SJSA1 (cell line): ENCODE measurements at regions not wholly inside any gene's neighbourhood (a gene's known extent, or its start where the extent isn't known, plus 50 kb on each side); places are given as distances from the start of the nearest gene placed in this dataset.

Source experiments
- DNase-seq, 2 experiments: peaks; one replicate each; pipeline ENCODE4 v3.0.0-alpha.2; 2015 to 2020; ENCODE audit warnings: low spot score in 2 of 2, low read depth in 1 of 2
- H3K27ac ChIP-seq: fragments of 250-450 bp; sonication (Bioruptor Pico); 2 replicates; pipeline ENCODE4 v1.5.1; 2020; ENCODE audit warnings: mild to moderate bottlenecking, moderate library complexity
- H3K27me3 ChIP-seq: fragments of 250-450 bp; sonication (Bioruptor Pico); replicated peaks from 2 replicates; pipeline ENCODE4 v1.5.1; 2020; ENCODE audit warnings: mild to moderate bottlenecking, moderate library complexity
- H3K36me3 ChIP-seq: fragments of 250-450 bp; sonication (Bioruptor Pico); 2 replicates; pipeline ENCODE4 v1.5.1; 2020; ENCODE audit warnings: mild to moderate bottlenecking
- H3K4me1 ChIP-seq: fragments of 250-450 bp; sonication (Bioruptor Pico); replicated peaks from 2 replicates; pipeline ENCODE4 v1.6.1; 2021; ENCODE audit warnings: mild to moderate bottlenecking
- H3K4me3 ChIP-seq: fragments of 250-450 bp; sonication (Bioruptor Pico); 2 replicates; pipeline ENCODE4 v1.5.1; 2020; ENCODE audit warnings: mild to moderate bottlenecking
- H3K9me3 ChIP-seq: fragments of 250-450 bp; sonication (Bioruptor Pico); replicated peaks from 2 replicates; pipeline ENCODE4 v1.5.1; 2020; ENCODE audit warnings: mild to moderate bottlenecking

GRCh38 chr13:53200498-53201453 is 172.2 kb downstream of the OLFM4 start:
- Histone ChIP-seq H3K4me1 (no peaks in the 10 kb centered on the region), H3K27ac (no peak overlapping the region), H3K9me3 (no peaks in the 10 kb centered on the region; the same call in 1 of the 2 replicates), H3K4me3 (no peak overlapping the region), H3K36me3 (no peaks in the 10 kb centered on the region), H3K27me3 (no peaks in the 10 kb centered on the region)
- peak in 1 of 2 experiments; percentile 34 for DNase-seq

GRCh38 chr13:53201454-53202225 is 173.0 kb downstream of the OLFM4 start:
- Histone ChIP-seq H3K4me1 (no peaks in the 10 kb centered on the region), H3K27ac (no peak overlapping the region), H3K36me3 (no peaks in the 10 kb centered on the region), H3K27me3 (no peaks in the 10 kb centered on the region), H3K4me3 (no peak overlapping the region), H3K9me3 (no peaks in the 10 kb centered on the region; the same call in 1 of the 2 replicates)
- peak; percentile 1 to 32 for DNase-seq

GRCh38 chr13:53204598-53204997 is 176.0 kb downstream of the OLFM4 start:
- DNase-seq: no peak
- Histone ChIP-seq H3K27me3 (no peaks in the 10 kb centered on the region), H3K4me1 (no peaks in the 10 kb centered on the region), H3K9me3 (no peaks in the 10 kb centered on the region; the same call in 1 of the 2 replicates), H3K36me3 (no peaks in the 10 kb centered on the region), H3K27ac (no peak overlapping the region), H3K4me3 (no peak overlapping the region)

DNA sequence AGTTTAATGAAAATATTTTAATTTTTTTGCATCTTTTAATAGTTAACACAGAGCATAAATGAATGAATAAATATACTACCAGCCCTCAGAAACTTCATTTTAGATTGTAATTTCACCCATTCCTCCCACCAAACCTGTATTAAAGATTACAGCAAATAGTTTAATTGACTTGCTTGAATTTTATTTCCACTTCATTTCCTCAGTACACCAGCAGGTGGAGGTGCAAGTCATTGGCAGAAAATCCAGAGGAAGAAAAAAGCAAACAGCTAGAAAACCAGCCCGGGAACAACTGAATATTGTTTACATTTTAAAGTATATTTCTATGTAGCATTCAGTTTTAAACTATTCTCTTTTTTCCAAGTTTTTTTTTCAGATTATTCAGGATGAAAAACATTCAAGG is 177.8 kb downstream of the OLFM4 start:
- Histone ChIP-seq H3K4me3 (no peak overlapping the region), H3K9me3 (no peaks in the 10 kb centered on the region), H3K4me1 (no peaks in the 10 kb centered on the region), H3K27ac (no peak overlapping the region), H3K36me3 (no peaks in the 10 kb centered on the region), H3K27me3 (no peaks in the 10 kb centered on the region)
- DNase-seq: no peak

- H3K4me3 ChIP-seq: no peak overlapping the region
- no peaks in the 10 kb centered on the region for H3K4me1 ChIP-seq
- no peaks in the 10 kb centered on the region for H3K27me3 ChIP-seq
- H3K9me3 ChIP-seq: no peaks in the 10 kb centered on the region
- DNase-seq: no peak
- H3K36me3 ChIP-seq: no peaks in the 10 kb centered on the region
- no peak overlapping the region for H3K27ac ChIP-seq
Measured at GRCh38 chr13:53207556-53207955, 178.9 kb downstream of the OLFM4 start.

- Histone ChIP-seq H3K9me3 (no peaks in the 10 kb centered on the region), H3K27ac (no peak overlapping the region), H3K4me1 (no peaks in the 10 kb centered on the region)
Measured at GRCh38 chr13:53214433-53214832, 185.8 kb downstream of the OLFM4 start.

DNA sequence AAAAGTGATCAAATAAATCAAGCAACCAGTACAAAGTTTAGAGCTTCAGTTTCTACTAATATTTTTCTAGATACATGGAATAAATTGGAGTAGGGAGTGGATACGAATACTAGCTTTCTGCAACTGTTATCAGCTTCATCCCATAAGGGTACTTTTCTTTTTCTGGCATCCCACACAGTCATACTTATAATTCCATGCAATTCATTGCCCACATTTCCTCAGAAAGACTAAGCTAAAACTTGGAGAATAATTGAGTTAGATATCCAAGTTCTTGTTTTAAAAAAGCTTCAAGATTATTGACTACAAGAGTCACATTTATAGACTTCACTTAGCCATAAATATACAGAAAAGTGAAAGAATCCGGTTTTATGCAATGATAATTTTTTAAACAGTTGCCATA is 186.9 kb downstream of the OLFM4 start:
- H3K9me3 ChIP-seq: no peaks in the 10 kb centered on the region
- no peaks in the 10 kb centered on the region for H3K36me3 ChIP-seq
- H3K4me1 ChIP-seq: no peaks in the 10 kb centered on the region
- no peak for DNase-seq
- no peak overlapping the region for H3K27ac ChIP-seq
- H3K27me3 ChIP-seq: no peaks in the 10 kb centered on the region
- H3K4me3 ChIP-seq: no peak overlapping the region

More at GRCh38 chr13:53214433-53214832, 185.8 kb downstream of the OLFM4 start:
- H3K4me3 ChIP-seq: no peak overlapping the region
- H3K36me3 ChIP-seq: no peaks in the 10 kb centered on the region
- no peaks in the 10 kb centered on the region for H3K27me3 ChIP-seq
- DNase-seq: no peak

- Histone ChIP-seq H3K36me3 (no peaks in the 10 kb centered on the region), H3K9me3 (no peaks in the 10 kb centered on the region), H3K4me1 (no peaks in the 10 kb centered on the region), H3K27me3 (no peaks in the 10 kb centered on the region), H3K4me3 (no peak overlapping the region), H3K27ac (no peak overlapping the region)
- DNase-seq: no peak
Measured at GRCh38 chr13:53216773-53217172, 188.2 kb downstream of the OLFM4 start.

GRCh38 chr13:53217194-53217593 is 188.6 kb downstream of the OLFM4 start:
- Histone ChIP-seq H3K27me3 (no peaks in the 10 kb centered on the region), H3K36me3 (no peaks in the 10 kb centered on the region), H3K9me3 (no peaks in the 10 kb centered on the region), H3K4me1 (no peaks in the 10 kb centered on the region), H3K27ac (no peak overlapping the region), H3K4me3 (no peak overlapping the region)
- no peak for DNase-seq

GRCh38 chr13:53220038-53220437 is 191.4 kb downstream of the OLFM4 start:
- no peak for DNase-seq
- no peak overlapping the region for H3K27ac ChIP-seq

DNA sequence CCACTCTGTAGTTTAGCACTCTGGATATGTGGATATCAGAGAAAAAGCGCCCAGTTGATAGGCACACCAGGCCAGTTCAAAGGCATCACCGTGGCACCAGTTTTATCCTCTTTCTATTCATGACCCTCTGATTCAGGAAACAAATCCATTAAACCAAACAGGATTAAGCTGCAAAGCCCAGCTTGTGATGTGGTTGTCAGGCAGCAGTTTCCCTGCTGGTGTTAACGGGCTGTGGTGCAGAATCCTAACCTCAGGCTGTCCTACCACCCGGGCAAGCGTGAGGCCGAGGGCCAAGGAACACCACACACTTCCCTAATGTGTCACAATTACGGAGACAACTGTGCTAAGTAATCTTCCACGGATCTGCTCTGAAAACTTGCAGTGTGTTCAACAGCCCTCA is 209.1 kb downstream of the OLFM4 start:
- no peaks in the 10 kb centered on the region for H3K9me3 ChIP-seq
- H3K4me3 ChIP-seq: no peak overlapping the region
- H3K4me1 ChIP-seq: no peaks in the 10 kb centered on the region
- H3K36me3 ChIP-seq: no peaks in the 10 kb centered on the region
- H3K27ac ChIP-seq: no peak overlapping the region
- DNase-seq: no peak
- H3K27me3 ChIP-seq: no peaks in the 10 kb centered on the region

More at GRCh38 chr13:53220038-53220437, 191.4 kb downstream of the OLFM4 start:
- Histone ChIP-seq H3K9me3 (no peaks in the 10 kb centered on the region), H3K4me3 (no peak overlapping the region), H3K27me3 (no peaks in the 10 kb centered on the region), H3K36me3 (no peaks in the 10 kb centered on the region), H3K4me1 (no peaks in the 10 kb centered on the region)

- no peak overlapping the region for H3K27ac ChIP-seq
- H3K4me1 ChIP-seq: no peaks in the 10 kb centered on the region
- H3K36me3 ChIP-seq: no peaks in the 10 kb centered on the region
- H3K4me3 ChIP-seq: no peak overlapping the region
- DNase-seq: no peak
- H3K9me3 ChIP-seq: no peaks in the 10 kb centered on the region
- H3K27me3 ChIP-seq: no peaks in the 10 kb centered on the region
Measured at GRCh38 chr13:53238261-53238660, 209.6 kb downstream of the OLFM4 start.

GRCh38 chr13:53240401-53241025 is 211.9 kb downstream of the OLFM4 start:
- Histone ChIP-seq H3K36me3 (no peaks in the 10 kb centered on the region), H3K9me3 (no peaks in the 10 kb centered on the region), H3K27me3 (no peaks in the 10 kb centered on the region), H3K4me1 (no peaks in the 10 kb centered on the region), H3K4me3 (no peak overlapping the region), H3K27ac (no peak overlapping the region)
- DNase-seq: no peak
